Mucosa of gallbladder (tissue), 1 donor: ENCODE measurements at regions not wholly inside any gene's neighbourhood (a gene's known extent, or its start where the extent isn't known, plus 50 kb on each side); places are given as distances from the start of the nearest gene placed in this dataset.
"Not testable (repeated sequence)": the region's sequence is repeated elsewhere in the genome, so short reads cannot be mapped to it uniquely, and the experiment has no call there.

Experiments used
- DNase-seq: peaks from one replicate; pipeline ENCODE4 v3.0.0-alpha.2; 2020; ENCODE audit warnings: low spot score
- donor health status: DM: no; HTN: no; CAD: no.

GRCh38 chr6:51474022-51474975 is 613.1 kb downstream of the PKHD1 start:
- no peak for DNase-seq

- no peak for DNase-seq
These were observed 609.6 kb downstream of the PKHD1 start for GRCh38 chr6:51477711-51478311.

GRCh38 chr6:51479296-51479695 is 608.1 kb downstream of the PKHD1 start:
- no peak for DNase-seq

GRCh38 chr6:51480040-51480439 is 607.4 kb downstream of the PKHD1 start:
- no peak for DNase-seq

GRCh38 chr6:51485869-51486268 is 601.5 kb downstream of the PKHD1 start:
- not testable (repeated sequence) for DNase-seq

- no peak for DNase-seq
These were observed 599.5 kb downstream of the PKHD1 start for GRCh38 chr6:51487937-51488336.

- DNase-seq = no peak
These were observed 598.3 kb downstream of the PKHD1 start for GRCh38 chr6:51489133-51489532.

- no peak for DNase-seq
These were observed 597.3 kb downstream of the PKHD1 start for GRCh38 chr6:51490101-51490500.

- DNase-seq = no peak
These were observed 593.1 kb downstream of the PKHD1 start for GRCh38 chr6:51494342-51494741.

- peak; percentile 16 for DNase-seq
These were observed 592.3 kb downstream of the PKHD1 start for GRCh38 chr6:51495096-51495495.

GRCh38 chr6:51495610-51496396 is 591.6 kb downstream of the PKHD1 start:
- no peak for DNase-seq

GRCh38 chr6:51502996-51503395 is 584.4 kb downstream of the PKHD1 start:
- no peak for DNase-seq

- DNase-seq = no peak
These were observed 582.0 kb downstream of the PKHD1 start for GRCh38 chr6:51505434-51505833.

GRCh38 chr6:51509597-51509996 is 577.8 kb downstream of the PKHD1 start:
- no peak for DNase-seq

GRCh38 chr6:51511081-51511480 is 576.3 kb downstream of the PKHD1 start:
- no peak for DNase-seq

GRCh38 chr6:51513891-51514747 is 573.3 kb downstream of the PKHD1 start:
- no peak for DNase-seq

- no peak for DNase-seq
These were observed 572.5 kb downstream of the PKHD1 start for GRCh38 chr6:51514748-51515402.

- no peak for DNase-seq
These were observed 561.4 kb downstream of the PKHD1 start for GRCh38 chr6:51526049-51526448.

- no peak for DNase-seq
These were observed 560.5 kb downstream of the PKHD1 start for GRCh38 chr6:51526922-51527321.

- DNase-seq = no peak
These were observed 558.9 kb downstream of the PKHD1 start for GRCh38 chr6:51528556-51528955.

- no peak for DNase-seq
These were observed 558.2 kb downstream of the PKHD1 start for GRCh38 chr6:51529240-51529639.
